ENCODE measurements at regions not wholly inside any gene's neighbourhood (a gene's known extent, or its start where the extent isn't known, plus 50 kb on each side); places are given as distances from the start of the nearest gene placed in this dataset.
A peak's percentile ranks its signal among the peaks of the same experiment; 100 is the strongest.

DNA sequence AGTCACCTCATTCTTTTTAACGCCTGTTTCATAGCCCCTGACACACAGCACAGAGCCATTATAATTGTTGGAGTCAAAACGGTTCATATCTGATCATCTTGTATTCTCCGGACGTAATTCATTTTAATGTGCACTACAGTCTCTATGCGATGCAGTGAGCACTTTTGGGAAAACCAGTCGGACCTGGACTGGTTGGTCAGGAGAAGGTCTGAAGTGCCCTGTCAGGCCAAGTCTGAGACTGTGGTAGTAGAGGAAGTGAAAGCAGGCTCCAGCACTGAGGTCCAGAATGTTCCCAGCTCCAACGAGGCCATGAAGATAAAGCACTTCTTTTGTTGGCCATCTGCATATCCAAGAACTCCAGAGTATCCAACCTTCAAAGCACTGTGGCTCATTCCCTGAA is 117.1 kb upstream of the NCOR2 start:
- Mint-ChIP-seq H3K4me1 (peaks cover 67% of the 10 kb centered on the region), H3K9me3 (peaks cover 3% of the 10 kb centered on the region), H3K27ac (no peak overlapping the region), H3K36me3 (ENCODE audit: low read depth) (no peaks in the 10 kb centered on the region), H3K27me3 (ENCODE audit: low read depth, poor library complexity) (peaks cover 55% of the 10 kb centered on the region), H3K4me3 (no peak overlapping the region)
- DNase-seq, result no peak
- TF ChIP-seq, protein P1, sequence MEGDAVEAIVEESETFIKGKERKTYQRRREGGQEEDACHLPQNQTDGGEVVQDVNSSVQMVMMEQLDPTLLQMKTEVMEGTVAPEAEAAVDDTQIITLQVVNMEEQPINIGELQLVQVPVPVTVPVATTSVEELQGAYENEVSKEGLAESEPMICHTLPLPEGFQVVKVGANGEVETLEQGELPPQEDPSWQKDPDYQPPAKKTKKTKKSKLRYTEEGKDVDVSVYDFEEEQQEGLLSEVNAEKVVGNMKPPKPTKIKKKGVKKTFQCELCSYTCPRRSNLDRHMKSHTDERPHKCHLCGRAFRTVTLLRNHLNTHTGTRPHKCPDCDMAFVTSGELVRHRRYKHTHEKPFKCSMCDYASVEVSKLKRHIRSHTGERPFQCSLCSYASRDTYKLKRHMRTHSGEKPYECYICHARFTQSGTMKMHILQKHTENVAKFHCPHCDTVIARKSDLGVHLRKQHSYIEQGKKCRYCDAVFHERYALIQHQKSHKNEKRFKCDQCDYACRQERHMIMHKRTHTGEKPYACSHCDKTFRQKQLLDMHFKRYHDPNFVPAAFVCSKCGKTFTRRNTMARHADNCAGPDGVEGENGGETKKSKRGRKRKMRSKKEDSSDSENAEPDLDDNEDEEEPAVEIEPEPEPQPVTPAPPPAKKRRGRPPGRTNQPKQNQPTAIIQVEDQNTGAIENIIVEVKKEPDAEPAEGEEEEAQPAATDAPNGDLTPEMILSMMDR (IDR thresholded peaks at IDR 0.05), result no peak

DNA sequence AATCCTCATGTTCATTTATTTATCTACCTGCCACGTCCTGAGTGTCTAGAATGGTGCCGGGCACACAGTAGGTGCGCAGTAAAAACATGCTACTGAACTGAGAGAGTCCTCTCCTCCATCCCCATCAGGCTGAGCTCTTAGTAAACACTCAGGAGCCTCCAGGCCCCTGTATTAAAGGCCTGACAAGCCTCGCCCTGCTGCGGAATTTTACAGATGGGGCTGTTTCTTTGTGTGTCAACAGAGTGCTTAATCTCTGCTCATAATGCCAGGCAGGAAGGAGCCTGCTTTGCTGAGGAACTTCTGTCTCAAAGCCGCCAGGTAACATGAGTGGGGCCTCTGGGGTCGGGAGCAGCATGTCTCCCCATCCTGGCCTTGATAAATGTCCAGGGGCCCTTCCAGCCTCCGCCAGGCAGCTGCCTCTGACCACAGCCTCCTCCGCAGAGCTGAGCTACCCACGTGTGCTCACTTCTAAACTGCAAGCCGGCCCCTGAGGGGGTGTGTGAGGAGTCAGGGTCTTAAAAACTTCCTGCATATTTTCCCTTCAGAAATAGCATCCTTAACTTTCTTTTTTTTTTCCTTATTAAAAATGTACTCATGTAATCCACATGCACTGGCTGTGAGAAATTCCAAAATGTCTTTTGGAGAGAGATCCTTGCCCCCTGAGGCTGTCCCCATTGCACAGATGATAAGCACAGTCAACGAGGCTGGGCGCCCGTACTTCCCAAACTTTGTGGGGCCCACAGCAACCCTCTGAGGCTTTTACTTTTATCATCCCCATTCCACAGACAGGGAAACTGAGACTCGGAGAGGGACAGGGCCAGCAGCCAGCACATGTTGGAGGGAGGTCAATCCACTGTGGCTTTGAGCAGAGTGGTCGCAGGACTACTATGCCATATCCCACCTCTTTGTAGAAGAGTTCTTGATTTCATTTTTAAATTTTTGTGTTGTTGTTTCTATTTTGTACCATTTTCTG is 116.0 kb upstream of the NCOR2 start:
- Mint-ChIP-seq H3K27ac (no peak overlapping the region), H3K9me3 (peaks cover 3% of the 10 kb centered on the region), H3K4me3 (peak overlapping the region; percentile 56), H3K4me1 (peaks cover 73% of the 10 kb centered on the region), H3K27me3 (ENCODE audit: low read depth, poor library complexity) (peaks cover 62% of the 10 kb centered on the region), H3K36me3 (ENCODE audit: low read depth) (no peaks in the 10 kb centered on the region)
- TF ChIP-seq, protein P1 (IDR thresholded peaks at IDR 0.05), result no peak
- no peak for DNase-seq

DNA sequence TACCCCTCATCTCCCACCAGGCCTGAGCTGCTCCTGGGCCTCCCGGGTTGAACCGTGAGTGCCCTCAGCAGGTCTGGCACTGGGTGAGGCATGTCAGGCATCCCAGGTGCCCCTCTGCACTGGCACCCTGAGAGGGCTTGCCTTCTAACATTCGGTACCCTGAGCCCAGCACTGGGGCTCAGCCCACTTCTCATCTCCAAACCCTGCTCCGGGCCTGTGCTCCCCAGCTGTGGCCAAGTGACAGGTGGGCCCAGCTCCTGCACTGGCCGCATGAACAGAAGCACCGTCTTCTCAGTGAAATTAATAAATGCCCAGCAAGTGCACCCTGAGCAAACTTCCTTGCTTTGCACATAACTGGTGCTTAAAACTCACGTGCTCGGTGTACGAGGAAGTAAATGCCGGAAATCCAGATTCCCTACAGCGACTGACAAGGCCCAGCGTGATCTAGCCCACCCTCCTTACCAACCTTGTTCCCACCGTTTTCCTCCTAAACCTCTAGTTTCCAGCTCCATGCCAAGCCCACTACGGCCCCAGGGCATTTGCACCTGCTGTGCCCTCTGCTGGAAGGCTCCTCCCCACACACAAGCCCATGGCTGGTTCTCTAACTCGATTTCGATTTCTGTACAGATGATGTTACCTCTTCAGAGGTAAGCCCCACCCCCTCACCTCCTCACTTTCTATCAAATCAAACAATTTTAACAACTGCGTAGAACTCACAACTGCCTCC is 115.2 kb upstream of the NCOR2 start:
- no peak for DNase-seq
- Mint-ChIP-seq H3K27me3 (ENCODE audit: low read depth, poor library complexity) (peaks cover 63% of the 10 kb centered on the region), H3K4me1 (peaks cover 65% of the 10 kb centered on the region), H3K9me3 (peaks cover 3% of the 10 kb centered on the region), H3K4me3 (peak overlapping the region; percentile 56), H3K36me3 (ENCODE audit: low read depth) (no peaks in the 10 kb centered on the region), H3K27ac (no peak overlapping the region)
- TF ChIP-seq, protein P1 (IDR thresholded peaks at IDR 0.05), result no peak

DNA sequence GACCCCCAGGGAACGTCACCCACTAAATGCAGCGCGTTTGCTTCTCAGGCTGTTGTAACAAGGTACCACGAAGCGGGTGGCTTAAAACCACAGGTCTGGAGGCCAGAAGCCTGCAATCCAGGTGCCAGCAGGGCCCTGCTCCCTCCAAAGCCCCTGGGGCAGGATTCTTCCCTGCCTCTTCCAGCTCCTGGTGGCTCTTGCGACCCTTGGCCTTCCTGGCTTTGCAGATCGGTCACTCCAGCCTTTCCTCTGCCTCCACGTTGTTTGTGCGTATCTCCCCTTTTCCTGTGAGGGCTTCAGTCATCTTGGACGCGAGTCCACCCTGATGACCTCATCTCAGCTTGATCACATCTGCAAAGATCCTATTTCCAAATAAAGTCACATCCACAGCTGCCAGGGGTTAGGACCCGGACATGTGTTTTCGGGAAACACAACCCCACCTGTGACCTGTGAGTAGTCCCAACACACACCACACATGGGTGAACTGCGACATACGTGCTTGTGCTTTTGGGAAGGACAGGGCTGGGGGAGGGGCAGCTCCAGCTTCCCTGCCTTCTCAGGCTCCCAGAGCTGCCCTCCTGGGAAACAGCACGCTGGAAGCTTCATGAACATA is 114.5 kb upstream of the NCOR2 start:
- Mint-ChIP-seq H3K27ac (peak overlapping the region; percentile 35), H3K36me3 (ENCODE audit: low read depth) (no peaks in the 10 kb centered on the region), H3K4me1 (peaks cover 68% of the 10 kb centered on the region), H3K27me3 (ENCODE audit: low read depth, poor library complexity) (peaks cover 62% of the 10 kb centered on the region), H3K9me3 (no peaks in the 10 kb centered on the region), H3K4me3 (no peak overlapping the region)
- no peak for DNase-seq
- TF ChIP-seq, protein P1 (IDR thresholded peaks at IDR 0.05), result no peak

DNA sequence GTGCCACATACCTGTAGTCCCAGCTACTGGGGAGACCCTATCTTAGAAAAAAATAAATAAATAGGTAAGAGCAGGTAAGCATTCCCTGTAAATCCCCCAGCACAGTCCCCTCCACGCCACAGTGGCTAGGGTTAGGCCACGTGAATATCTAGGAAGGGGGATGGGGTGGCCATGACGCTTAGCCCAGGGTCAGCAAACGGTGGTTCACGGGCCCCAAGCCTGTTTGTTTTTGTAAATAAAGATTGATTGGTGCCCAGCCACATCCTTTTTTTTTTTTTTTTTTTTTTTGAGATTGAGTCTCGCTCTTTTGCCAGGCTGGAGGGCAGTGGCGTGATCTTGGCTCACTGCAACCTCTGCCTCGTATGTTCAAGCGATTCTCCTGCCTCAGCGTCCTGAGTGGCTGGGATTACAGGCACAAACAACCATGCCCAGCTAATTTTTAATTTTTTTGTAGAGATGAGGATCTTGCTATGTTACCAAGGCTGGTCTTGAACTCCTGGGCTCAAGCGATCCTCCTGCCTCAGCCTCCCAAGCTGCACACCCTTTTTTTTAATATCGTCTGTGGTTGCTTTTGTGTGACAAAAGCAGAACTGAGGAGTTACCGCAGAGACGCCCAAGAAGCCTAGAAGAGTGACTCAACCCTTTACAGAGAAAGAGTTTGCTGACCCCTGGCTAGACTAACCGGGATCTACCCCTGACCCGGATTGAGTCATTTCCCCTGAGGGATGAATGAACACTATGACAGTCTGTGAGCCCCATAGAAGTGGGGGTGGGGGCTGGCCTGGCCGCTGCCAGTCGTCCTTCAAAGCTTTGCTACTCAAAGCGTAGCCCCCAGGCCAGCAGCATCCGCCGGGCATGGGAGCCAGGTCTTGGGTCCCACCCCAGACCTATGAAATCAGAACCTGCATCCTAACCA is 113.7 kb upstream of the NCOR2 start:
- no peaks in the 10 kb centered on the region for H3K36me3 Mint-ChIP-seq (ENCODE audit: low read depth)
- H3K4me3 Mint-ChIP-seq, result no peak overlapping the region
- peak overlapping the region; percentile 73 for H3K27ac Mint-ChIP-seq
- TF ChIP-seq, protein P1 (IDR thresholded peaks at IDR 0.05), result no peak
- H3K27me3 Mint-ChIP-seq (ENCODE audit: low read depth, poor library complexity), result peaks cover 68% of the 10 kb centered on the region
- no peak for DNase-seq
- no peaks in the 10 kb centered on the region for H3K9me3 Mint-ChIP-seq
- peaks cover 76% of the 10 kb centered on the region for H3K4me1 Mint-ChIP-seq

Measured in nephron progenitor cell (in vitro differentiated cells).